GM19351 (cell line): ENCODE measurements at regions not wholly inside any gene's neighbourhood (a gene's known extent, or its start where the extent isn't known, plus 50 kb on each side); places are given as distances from the start of the nearest gene placed in this dataset.
"Not testable (repeated sequence)": the region's sequence is repeated elsewhere in the genome, so short reads cannot be mapped to it uniquely, and the experiment has no call there.

ENCODE experiments used
- ATAC-seq: cut with Tn5 transposase; IDR thresholded peaks from one replicate; pipeline ENCODE4 v1.9.1; 2021; ENCODE audit warnings: mild to moderate bottlenecking, moderate library complexity; ENCODE audit not compliant: unreplicated experiment

- not testable (repeated sequence) for ATAC-seq
Measured at GRCh38 chr2:57229706-57230105, 816.9 kb upstream of the VRK2 start.

DNA sequence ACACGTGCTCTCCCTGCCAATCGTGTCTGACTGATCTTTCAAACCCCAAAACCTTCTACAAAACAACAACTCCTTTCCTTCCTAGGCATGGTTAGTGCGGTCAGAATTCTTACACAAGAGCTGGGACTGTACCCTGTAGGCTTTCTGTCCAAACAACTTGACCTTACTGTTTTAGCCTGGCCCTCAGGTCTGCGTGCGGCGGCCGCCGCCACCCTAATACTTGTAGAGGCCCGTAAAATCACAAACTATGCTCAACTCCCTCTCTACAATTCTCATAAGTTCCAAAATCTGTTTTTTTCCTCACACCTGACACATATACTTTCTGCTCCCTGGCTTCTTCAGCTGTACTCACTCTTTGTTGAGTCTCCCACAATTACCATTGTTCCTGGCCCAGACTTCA, 814.3 kb upstream of the VRK2 start:
- not testable (repeated sequence) for ATAC-seq

DNA sequence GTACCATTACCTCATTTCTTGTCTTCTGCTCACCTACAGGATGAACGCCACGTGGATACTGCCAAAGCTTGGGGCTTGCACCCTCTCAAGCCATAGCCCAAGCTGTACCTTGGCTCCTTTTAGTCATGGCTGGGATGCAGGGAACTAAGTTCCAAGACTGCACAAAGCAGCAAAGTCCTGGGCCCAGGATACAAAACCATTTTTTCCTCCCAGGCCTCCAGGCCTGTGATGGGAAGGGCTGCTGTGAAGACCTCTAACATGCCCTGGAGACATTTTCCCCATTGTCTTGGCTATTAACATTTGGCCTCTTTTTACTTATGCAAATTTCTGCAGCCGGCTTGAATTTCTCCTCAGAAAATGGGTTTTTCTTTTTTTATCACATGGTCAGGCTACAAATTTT, 795.1 kb upstream of the VRK2 start:
- not testable (repeated sequence) for ATAC-seq

DNA sequence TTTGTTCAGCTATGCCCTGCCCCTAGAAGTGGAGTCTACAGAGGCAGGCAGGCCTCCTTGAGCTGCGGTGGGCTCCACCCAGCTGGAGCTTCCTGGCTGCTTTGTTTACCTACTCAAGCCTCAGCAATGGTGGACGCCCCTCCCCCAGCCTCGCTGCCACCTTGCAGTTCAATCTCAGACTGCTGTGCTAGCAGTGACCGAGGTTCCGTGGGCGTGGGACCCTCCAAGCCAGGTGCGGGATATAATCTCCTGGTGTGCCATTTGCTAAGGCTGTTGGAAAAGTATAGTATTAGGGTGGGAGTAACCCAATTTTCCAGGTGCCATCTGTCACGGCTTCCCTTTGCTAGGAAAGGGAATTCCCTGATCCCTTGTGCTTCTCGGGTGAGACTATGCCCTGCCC, 770.2 kb upstream of the VRK2 start:
- ATAC-seq, result not testable (repeated sequence)

GRCh38 chr2:57278451-57278850, 768.2 kb upstream of the VRK2 start:
- no peak for ATAC-seq

DNA sequence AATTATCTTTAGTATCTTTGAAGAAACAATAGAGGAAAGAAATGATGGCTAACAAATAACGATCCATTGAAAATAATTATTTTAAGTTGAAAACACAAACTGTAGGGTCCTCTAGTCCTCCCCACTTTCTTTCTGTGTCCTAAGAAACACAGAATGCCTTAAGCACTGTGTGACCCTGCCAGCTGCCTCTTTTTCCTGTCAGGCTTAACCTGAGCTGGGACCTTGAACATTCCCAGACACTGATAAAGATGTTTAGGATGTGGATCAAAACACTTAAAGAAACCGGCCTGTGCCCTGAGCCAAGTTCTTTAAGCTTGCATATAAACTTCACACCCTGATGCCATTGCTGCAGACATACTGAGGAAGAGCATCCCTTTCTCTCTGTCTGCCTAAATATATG, 755.4 kb upstream of the VRK2 start:
- no peak for ATAC-seq

DNA sequence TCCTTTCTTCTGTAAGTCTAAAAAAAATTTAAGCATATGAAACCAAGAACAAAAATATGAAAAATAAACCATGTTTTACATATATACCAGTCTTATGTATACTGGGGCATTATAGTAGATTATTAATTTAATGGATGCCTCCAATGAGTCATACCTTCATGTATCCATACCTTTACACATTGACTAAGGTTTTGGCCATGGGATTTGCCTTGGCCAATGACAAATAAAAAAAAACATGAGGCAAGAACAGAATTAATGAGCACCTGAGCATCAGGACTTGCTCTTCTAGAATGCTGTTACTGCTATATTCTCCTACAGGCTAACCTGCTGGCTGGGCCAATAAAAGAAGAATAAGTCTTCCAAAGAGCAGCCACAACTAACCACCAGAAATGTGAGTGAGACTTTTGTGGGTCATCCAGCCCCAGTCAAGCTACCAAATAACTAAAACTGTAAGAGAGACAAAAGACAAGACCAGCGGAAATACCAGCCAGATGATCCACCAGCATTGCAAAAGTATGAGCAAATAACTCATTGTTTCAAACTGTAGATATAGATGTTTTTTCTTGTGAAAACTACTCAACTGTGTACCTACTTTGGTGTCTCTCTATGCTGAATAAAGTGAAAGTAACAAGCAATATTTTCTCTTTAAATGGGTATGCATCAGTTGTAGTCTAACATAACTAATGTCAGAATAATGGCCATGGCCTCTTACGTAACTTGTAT, 749.6 kb upstream of the VRK2 start:
- ATAC-seq, result no peak

- no peak for ATAC-seq
Measured at GRCh38 chr2:57313678-57314077, 732.9 kb upstream of the VRK2 start.

DNA sequence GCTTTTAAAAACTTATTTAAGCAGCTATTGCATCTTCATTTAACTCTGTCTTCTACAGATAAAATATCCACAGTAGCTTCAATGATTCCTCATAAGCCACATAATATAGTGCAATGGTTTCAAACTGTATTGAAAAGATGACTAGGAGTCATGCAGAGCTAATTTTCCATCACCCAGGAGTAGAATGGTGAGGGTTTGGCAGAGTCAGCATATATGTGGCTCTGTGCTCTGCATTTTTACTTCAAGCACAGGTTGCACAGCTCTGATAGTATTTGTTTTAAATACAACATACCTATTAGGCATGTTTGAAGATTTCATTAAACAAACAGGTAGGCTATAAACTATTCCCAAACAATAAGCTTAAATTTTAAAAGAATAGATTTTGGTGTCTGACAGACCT, 731.9 kb upstream of the VRK2 start:
- no peak for ATAC-seq

DNA sequence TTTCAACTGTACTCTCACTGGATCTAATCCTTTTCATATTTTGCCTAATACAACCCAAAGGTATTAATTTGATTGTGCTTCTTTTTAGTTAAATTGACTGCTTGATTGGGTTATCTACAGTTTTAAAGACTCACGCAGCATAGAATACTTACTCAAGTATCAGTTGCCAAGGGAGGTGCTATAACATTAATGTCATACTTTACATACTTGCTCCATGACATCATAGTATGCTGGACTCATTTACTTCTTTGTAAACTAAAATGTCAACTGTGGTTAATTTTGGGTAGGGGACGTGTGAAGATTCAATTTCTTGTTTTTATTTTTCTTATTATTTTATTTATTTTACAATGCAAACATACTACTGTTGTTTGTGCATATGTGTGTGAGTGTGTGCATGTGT, 716.2 kb upstream of the VRK2 start:
- ATAC-seq, result no peak

DNA sequence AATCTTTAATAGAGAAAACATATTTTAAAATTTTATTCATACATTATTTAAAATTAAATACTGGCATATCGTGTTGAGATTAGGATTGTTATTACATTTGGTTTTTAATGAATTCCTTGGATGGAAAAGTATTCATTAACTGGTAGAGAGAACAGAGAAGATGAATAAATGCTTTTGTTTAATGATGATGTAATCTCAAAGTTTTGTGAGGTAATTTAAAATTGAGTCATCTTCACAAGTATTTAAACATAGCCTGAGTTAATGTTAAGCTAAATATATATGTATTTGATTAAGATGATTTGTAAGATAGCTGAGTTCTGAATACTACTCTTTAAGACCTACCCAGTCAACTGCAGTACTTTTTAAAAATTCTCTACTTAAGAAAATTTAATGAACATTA, 713.4 kb upstream of the VRK2 start:
- ATAC-seq, result no peak

- no peak for ATAC-seq
Measured at GRCh38 chr2:57343391-57344006, 703.1 kb upstream of the VRK2 start.

GRCh38 chr2:57368190-57368589, 678.4 kb upstream of the VRK2 start:
- ATAC-seq, result no peak

- ATAC-seq, result no peak
Measured at GRCh38 chr2:57370882-57371585, 675.6 kb upstream of the VRK2 start.

DNA sequence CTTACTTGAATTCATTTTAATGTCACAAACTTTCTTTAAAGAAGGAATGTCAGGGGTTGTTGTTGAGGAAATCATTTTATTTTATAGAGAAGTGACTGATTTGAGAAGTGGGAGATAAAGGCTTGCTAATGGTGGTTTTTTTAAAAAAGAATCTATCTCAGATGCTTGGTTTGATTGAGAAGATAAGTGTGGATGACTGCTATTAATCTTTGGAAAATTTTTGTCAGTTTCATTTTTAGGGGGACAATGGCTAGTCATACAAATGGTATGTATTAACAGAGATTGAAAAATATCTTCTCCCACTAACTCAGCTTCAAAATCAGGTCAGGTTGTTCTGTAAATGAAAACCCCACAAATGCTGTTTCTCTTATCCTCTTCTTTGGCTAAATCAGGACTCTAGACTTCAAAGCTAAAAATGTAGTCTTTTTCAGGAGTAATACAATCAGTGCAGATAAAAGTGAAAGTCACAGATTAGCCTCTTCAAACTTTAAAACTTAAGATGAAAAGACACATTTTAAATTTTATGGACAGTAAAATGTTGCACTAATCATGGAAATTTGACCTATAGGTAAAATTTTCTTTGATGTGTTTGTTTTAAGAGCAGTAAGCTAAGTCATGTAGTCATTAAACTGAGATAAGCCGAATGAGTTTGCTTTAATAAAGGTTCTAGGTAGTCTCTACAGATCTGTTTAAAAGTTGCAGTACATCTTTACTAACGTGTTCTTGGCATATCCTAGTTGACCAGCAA, 674.2 kb upstream of the VRK2 start:
- no peak for ATAC-seq

- ATAC-seq, result no peak
Measured at GRCh38 chr2:57373530-57373929, 673.1 kb upstream of the VRK2 start.

- ATAC-seq, result no peak
Measured at GRCh38 chr2:57376985-57377384, 669.6 kb upstream of the VRK2 start.

DNA sequence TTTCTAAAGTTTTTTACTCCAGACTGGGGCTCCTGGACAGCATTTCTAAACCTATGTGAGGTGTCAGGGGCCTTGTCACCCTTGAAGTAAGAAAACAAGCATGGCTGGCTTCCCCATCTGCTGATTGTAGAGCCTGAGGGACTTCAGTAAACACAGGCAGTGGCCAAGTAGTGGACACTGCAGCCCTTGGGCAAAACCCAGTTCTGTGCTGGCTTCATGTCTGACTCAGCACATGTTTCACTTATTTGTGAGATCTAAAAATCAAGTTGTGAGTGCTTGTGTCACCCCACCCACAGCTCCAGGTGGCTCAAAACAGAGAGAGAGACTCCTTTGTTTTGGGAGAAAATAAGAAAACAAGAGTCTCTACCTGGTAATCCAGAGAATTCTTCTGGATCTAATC, 660.3 kb upstream of the VRK2 start:
- no peak for ATAC-seq

GRCh38 chr2:57396355-57397098, 650.1 kb upstream of the VRK2 start:
- ATAC-seq, result no peak

- ATAC-seq, result no peak
Measured at GRCh38 chr2:57397550-57398360, 648.9 kb upstream of the VRK2 start.
